Panc1 (cell line): ENCODE measurements at regions not wholly inside any gene's neighbourhood (a gene's known extent, or its start where the extent isn't known, plus 50 kb on each side); places are given as distances from the start of the nearest gene placed in this dataset.

Experiments
- ATAC-seq: fragments of 200-7000 bp; cut with Tn5 transposase; 2 replicates; pipeline ENCODE4 v1.9.1; 2020; ENCODE audit warnings: mild to moderate bottlenecking, moderate library complexity
- BruUV-seq: library from RNA; stranded (reverse); fragments of 400-500 nt; replicated peaks from 2 replicates; lab custom pipeline; 2021; lab: Mats Ljungman, UMichigan
- CTCF ChIA-PET: fragments of 300-600 bp; sonication (Branson Sonifier 250); formaldehyde crosslinking; loops from one replicate; lab custom pipeline; 2022; ENCODE audit warnings: antibody characterized with exemption; lab: Charles Lee
- POLR2A ChIA-PET: fragments of 300-600 bp; sonication (Branson Sonifier 250); formaldehyde crosslinking; loops from one replicate; lab custom pipeline; 2022; ENCODE audit warnings: antibody characterized with exemption; lab: Charles Lee
- DNase-seq: peaks from one replicate; pipeline ENCODE4 v3.0.0-alpha.2; 2010; ENCODE audit warnings: low read depth, low spot score
- H3K27ac ChIP-seq: 2 replicates; pipeline ENCODE4 v1.5.1; 2011; ENCODE audit warnings: mild to moderate bottlenecking, low read length, inconsistent platforms
- H3K27me3 ChIP-seq: fragments of 200-500 bp; sonication (Bioruptor generic); 2 replicates; pipeline ENCODE4 v1.6.0; 2014; ENCODE audit warnings: low read length, inconsistent platforms; ENCODE audit not compliant: control insufficient read depth, insufficient read depth
- H3K36me3 ChIP-seq: fragments of 200-500 bp; sonication (Bioruptor generic); 2 replicates; pipeline ENCODE4 v1.5.1; 2014; ENCODE audit warnings: inconsistent platforms, mild to moderate bottlenecking, low read length, moderate library complexity; ENCODE audit not compliant: control insufficient read depth, insufficient read depth
- H3K4me1 ChIP-seq: 2 replicates; pipeline ENCODE4 v1.5.1; 2011; ENCODE audit warnings: inconsistent platforms, mild to moderate bottlenecking, low read length, moderate library complexity; ENCODE audit not compliant: control insufficient read depth, insufficient read depth
- H3K4me3 ChIP-seq, 2 experiments: 2 replicates each; pipeline ENCODE4 v1.5.1; 2011 to 2012; ENCODE audit warnings: low read depth in 2 of 2, low read length in 2 of 2, mild to moderate bottlenecking in 2 of 2, inconsistent platforms in 1 of 2, moderate library complexity in 1 of 2
- H3K9me3 ChIP-seq: fragments of 200-500 bp; sonication (Bioruptor generic); 2 replicates; pipeline ENCODE4 v1.5.1; 2014; ENCODE audit warnings: low read depth, mild to moderate bottlenecking, inconsistent platforms, low read length, moderate library complexity; ENCODE audit not compliant: control insufficient read depth, insufficient read depth
- POLR2AphosphoS5 ChIP-seq: IDR thresholded peaks from 2 replicates; pipeline ENCODE4 v1.6.1; 2012; ENCODE audit warnings: mild to moderate bottlenecking, low read depth, low read length, moderate library complexity
- SIN3A ChIP-seq: IDR thresholded peaks from 2 replicates; pipeline ENCODE4 v1.6.1; 2012; ENCODE audit warnings: low read depth, mild to moderate bottlenecking, low read length, moderate library complexity, borderline replicate concordance; ENCODE audit not compliant: insufficient read depth
- TCF7L2 ChIP-seq: IDR thresholded peaks from 2 replicates; pipeline ENCODE4 v1.6.1; 2011; ENCODE audit warnings: mild to moderate bottlenecking, low read depth, low read length, inconsistent platforms
- in situ Hi-C: cut with HindIII; loops from 2 replicates; pipeline ENCODE4 v1.10.0; 2016; ENCODE audit warnings: low sequenced_read_pairs, low pct_unique_long_range_greater_than_20kb
- intact Hi-C: fragments of 100-400 bp; cut with micrococcal nuclease; formaldehyde crosslinking; loops from one replicate; pipeline ENCODE4 v1.10.0; 2022; ENCODE audit not compliant: unreplicated experiment
- TF ChIP-seq, protein P1 (sequence below), 2 experiments: IDR thresholded peaks; 2 replicates each; pipeline ENCODE4 v1.6.1; 2011 to 2012; ENCODE audit warnings: low read depth in 2 of 2, control low read depth in 1 of 2, low read length in 1 of 2, mild to moderate bottlenecking in 1 of 2, moderate library complexity in 1 of 2; ENCODE audit not compliant: insufficient read depth in 1 of 2
- TF ChIP-seq, protein P2 (sequence below): fragments of 450-650 bp; IDR thresholded peaks from 2 replicates; pipeline ENCODE4 v1.5.1; 2017; ENCODE audit warnings: mild to moderate bottlenecking

DNA sequence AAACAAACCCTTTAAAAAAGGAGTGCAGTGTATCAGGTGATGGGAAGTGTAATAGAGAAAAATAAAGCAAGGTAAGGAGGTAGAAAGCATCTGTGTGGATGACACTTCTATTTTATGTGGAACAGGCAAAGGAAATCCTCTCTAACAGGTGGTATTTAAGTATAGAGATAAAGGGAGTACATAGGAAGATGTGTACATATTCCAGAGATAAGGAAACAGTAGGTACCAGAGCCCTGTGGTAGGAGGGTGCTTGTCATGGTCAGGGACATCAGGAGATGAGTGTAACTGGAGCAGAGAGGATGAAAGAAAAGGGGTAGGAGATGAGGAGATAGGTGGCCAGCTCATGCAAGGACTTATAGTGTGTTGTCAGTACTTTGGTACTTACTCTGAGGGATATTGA is 65.8 kb downstream of the CHST2 start:
- no peaks in the 10 kb centered on the region for H3K4me1 ChIP-seq
- no peaks in the 10 kb centered on the region for H3K27me3 ChIP-seq
- H3K36me3 ChIP-seq = no peaks in the 10 kb centered on the region
- no peak overlapping the region for H3K4me3 ChIP-seq
- ATAC-seq (no peak), DNase-seq (no peak)
- intact Hi-C loops = no loop called here
- no TSS peak for BruUV-seq
- no peak overlapping the region for H3K27ac ChIP-seq
- no peaks in the 10 kb centered on the region for H3K9me3 ChIP-seq
- POLR2A ChIA-PET = no interaction called here
- in situ Hi-C loops = no loop called here
- TF ChIP-seq TCF7L2 (no peak), SIN3A (no peak)
- TF ChIP-seq, protein P1, sequence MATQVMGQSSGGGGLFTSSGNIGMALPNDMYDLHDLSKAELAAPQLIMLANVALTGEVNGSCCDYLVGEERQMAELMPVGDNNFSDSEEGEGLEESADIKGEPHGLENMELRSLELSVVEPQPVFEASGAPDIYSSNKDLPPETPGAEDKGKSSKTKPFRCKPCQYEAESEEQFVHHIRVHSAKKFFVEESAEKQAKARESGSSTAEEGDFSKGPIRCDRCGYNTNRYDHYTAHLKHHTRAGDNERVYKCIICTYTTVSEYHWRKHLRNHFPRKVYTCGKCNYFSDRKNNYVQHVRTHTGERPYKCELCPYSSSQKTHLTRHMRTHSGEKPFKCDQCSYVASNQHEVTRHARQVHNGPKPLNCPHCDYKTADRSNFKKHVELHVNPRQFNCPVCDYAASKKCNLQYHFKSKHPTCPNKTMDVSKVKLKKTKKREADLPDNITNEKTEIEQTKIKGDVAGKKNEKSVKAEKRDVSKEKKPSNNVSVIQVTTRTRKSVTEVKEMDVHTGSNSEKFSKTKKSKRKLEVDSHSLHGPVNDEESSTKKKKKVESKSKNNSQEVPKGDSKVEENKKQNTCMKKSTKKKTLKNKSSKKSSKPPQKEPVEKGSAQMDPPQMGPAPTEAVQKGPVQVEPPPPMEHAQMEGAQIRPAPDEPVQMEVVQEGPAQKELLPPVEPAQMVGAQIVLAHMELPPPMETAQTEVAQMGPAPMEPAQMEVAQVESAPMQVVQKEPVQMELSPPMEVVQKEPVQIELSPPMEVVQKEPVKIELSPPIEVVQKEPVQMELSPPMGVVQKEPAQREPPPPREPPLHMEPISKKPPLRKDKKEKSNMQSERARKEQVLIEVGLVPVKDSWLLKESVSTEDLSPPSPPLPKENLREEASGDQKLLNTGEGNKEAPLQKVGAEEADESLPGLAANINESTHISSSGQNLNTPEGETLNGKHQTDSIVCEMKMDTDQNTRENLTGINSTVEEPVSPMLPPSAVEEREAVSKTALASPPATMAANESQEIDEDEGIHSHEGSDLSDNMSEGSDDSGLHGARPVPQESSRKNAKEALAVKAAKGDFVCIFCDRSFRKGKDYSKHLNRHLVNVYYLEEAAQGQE (IDR thresholded peaks at IDR 0.05; ENCODE audit: insufficient read depth in 1 of 2, low read depth in 2 of 2, low read length in 1 of 2) = no peak
- TF ChIP-seq, protein P2, sequence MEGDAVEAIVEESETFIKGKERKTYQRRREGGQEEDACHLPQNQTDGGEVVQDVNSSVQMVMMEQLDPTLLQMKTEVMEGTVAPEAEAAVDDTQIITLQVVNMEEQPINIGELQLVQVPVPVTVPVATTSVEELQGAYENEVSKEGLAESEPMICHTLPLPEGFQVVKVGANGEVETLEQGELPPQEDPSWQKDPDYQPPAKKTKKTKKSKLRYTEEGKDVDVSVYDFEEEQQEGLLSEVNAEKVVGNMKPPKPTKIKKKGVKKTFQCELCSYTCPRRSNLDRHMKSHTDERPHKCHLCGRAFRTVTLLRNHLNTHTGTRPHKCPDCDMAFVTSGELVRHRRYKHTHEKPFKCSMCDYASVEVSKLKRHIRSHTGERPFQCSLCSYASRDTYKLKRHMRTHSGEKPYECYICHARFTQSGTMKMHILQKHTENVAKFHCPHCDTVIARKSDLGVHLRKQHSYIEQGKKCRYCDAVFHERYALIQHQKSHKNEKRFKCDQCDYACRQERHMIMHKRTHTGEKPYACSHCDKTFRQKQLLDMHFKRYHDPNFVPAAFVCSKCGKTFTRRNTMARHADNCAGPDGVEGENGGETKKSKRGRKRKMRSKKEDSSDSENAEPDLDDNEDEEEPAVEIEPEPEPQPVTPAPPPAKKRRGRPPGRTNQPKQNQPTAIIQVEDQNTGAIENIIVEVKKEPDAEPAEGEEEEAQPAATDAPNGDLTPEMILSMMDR = no peak
- CTCF ChIA-PET = no interaction called here

DNA sequence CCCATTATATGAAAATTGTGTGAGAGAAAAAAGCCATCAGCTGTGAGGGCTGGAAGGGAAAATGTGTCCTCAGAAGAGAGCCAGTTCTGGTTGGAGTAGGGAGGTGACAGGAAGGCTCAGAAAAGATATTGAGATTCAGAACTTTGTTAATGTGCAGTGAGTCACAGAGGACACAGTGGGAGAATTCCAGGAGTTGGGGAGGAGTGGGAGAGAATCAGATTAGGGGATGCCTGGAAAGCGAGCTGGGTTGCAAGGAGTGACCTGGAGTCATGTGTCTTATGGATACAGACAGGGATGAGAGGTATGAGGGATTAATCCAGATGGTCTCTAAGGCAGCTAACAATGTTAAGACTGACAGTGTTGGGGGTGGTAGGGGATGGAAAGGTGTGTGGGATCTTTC is 67.5 kb downstream of the CHST2 start:
- Histone ChIP-seq H3K4me3 (no peak overlapping the region), H3K4me1 (no peaks in the 10 kb centered on the region), H3K27ac (no peak overlapping the region), H3K36me3 (no peaks in the 10 kb centered on the region), H3K9me3 (no peaks in the 10 kb centered on the region), H3K27me3 (no peaks in the 10 kb centered on the region)
- CTCF ChIA-PET = no interaction called here
- no TSS peak for BruUV-seq
- TF ChIP-seq TCF7L2 (no peak), POLR2AphosphoS5 (no peak), SIN3A (no peak)
- TF ChIP-seq, protein P1 (IDR thresholded peaks at IDR 0.05; ENCODE audit: insufficient read depth in 1 of 2, low read depth in 2 of 2, low read length in 1 of 2) = no peak
- TF ChIP-seq, protein P2 = no peak
- intact Hi-C loops = no loop called here
- DNase-seq (no peak), ATAC-seq (no peak)
- POLR2A ChIA-PET = no interaction called here
- in situ Hi-C loops = no loop called here
